MM.1S (cell line): ENCODE measurements at regions not wholly inside any gene's neighbourhood (a gene's known extent, or its start where the extent isn't known, plus 50 kb on each side); places are given as distances from the start of the nearest gene placed in this dataset.

ENCODE experiments used
- DNase-seq: peaks from one replicate; pipeline ENCODE4 v3.0.0-alpha.2; 2015
- H2AFZ ChIP-seq: fragments of 300-600 bp; sonication (generic); 2 replicates; pipeline ENCODE4 v1.6.0; 2016; ENCODE audit warnings: antibody characterized with exemption, low read length
- H3F3A ChIP-seq: fragments of 300-600 bp; sonication (generic); 2 replicates; pipeline ENCODE4 v1.6.1; 2016; ENCODE audit warnings: mild to moderate bottlenecking, antibody characterized with exemption, low read length, moderate library complexity, mixed read lengths; ENCODE audit not compliant: insufficient read depth
- H3K27ac ChIP-seq: fragments of 300-600 bp; sonication (generic); 2 replicates; pipeline ENCODE4 v1.5.1; 2016; ENCODE audit warnings: mild to moderate bottlenecking, low read length
- H3K27me3 ChIP-seq: fragments of 300-600 bp; sonication (generic); replicated peaks from 2 replicates; pipeline ENCODE4 v1.6.0; 2016; ENCODE audit warnings: low read length; ENCODE audit not compliant: insufficient read depth
- H3K36me3 ChIP-seq: fragments of 300-600 bp; sonication (generic); replicated peaks from 2 replicates; pipeline ENCODE4 v1.6.1; 2016; ENCODE audit warnings: mild to moderate bottlenecking, low read length, mixed read lengths; ENCODE audit not compliant: insufficient read depth
- H3K4me1 ChIP-seq: fragments of 300-600 bp; sonication (generic); 2 replicates; pipeline ENCODE4 v1.6.1; 2016; ENCODE audit warnings: low read length, mixed read lengths
- H3K4me2 ChIP-seq: fragments of 300-600 bp; sonication (generic); 2 replicates; pipeline ENCODE4 v1.6.0; 2016; ENCODE audit warnings: low read depth, low read length
- H3K4me3 ChIP-seq: fragments of 300-600 bp; sonication (generic); 2 replicates; pipeline ENCODE4 v1.5.1; 2016; ENCODE audit warnings: low read length, mixed read lengths
- H3K79me2 ChIP-seq: fragments of 300-600 bp; sonication (generic); 2 replicates; pipeline ENCODE4 v1.6.1; 2016; ENCODE audit warnings: mixed run types, low read length, mixed read lengths
- H3K9ac ChIP-seq: fragments of 300-600 bp; sonication (generic); 2 replicates; pipeline ENCODE4 v1.6.1; 2016; ENCODE audit warnings: low read length, mixed read lengths
- H3K9me2 ChIP-seq: fragments of 300-600 bp; sonication (generic); replicated peaks from 2 replicates; pipeline ENCODE4 v1.6.1; 2016; ENCODE audit warnings: mild to moderate bottlenecking, low read length, mixed read lengths; ENCODE audit not compliant: insufficient read depth
- H3K9me3 ChIP-seq: fragments of 300-600 bp; sonication (generic); replicated peaks from 2 replicates; pipeline ENCODE4 v1.6.1; 2016; ENCODE audit warnings: mild to moderate bottlenecking, low read length, mixed read lengths; ENCODE audit not compliant: insufficient read depth
- H4K20me1 ChIP-seq: fragments of 300-600 bp; sonication (generic); 2 replicates; pipeline ENCODE4 v1.6.1; 2016; ENCODE audit warnings: mild to moderate bottlenecking, low read length, moderate library complexity, mixed read lengths; ENCODE audit not compliant: insufficient read depth
- EZH2 ChIP-seq: fragments of 300-600 bp; sonication (generic); optimal IDR thresholded peaks from 2 replicates; pipeline ENCODE3; 2017; ENCODE audit warnings: low read depth, mild to moderate bottlenecking, antibody characterized with exemption, low read length, mixed read lengths
- EZH2phosphoT487 ChIP-seq: fragments of 300-600 bp; sonication (generic); IDR thresholded peaks from 2 replicates; pipeline ENCODE4 v1.6.1; 2018; ENCODE audit warnings: antibody characterized with exemption, low read length
- TF ChIP-seq, protein P1 (sequence below): fragments of 300-600 bp; sonication (generic); IDR thresholded peaks from 2 replicates; pipeline ENCODE4 v1.5.1; 2016; ENCODE audit warnings: antibody characterized with exemption, low read length, mixed read lengths

DNA sequence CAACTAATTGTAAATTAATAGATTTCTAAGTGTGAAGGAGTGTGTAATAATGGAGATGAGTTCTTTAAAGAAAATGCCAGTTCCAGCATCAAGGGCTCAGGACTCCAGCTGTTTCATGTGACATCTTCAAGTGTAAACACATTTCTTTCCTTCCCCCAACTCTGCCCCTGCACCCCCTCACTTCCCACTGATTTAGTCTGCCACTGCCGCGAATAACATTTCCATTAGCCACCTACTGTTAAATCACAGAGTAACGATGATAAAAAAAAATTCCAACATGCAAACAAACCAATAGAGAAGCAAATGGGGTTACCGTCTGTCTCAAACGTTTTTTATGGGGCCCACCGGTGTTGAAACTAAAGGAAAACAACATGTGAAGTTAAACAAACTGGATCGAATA is 414.3 kb downstream of the SAMD5 start:
- Histone ChIP-seq H2AFZ (no peak overlapping the region), H3K27me3 (no peaks in the 10 kb centered on the region), H3K4me1 (no peaks in the 10 kb centered on the region), H3K4me2 (no peak overlapping the region), H3K9me2 (no peaks in the 10 kb centered on the region), H3K9me3 (no peaks in the 10 kb centered on the region), H4K20me1 (no peaks in the 10 kb centered on the region), H3F3A (no peaks in the 10 kb centered on the region), H3K4me3 (no peak overlapping the region), H3K36me3 (no peaks in the 10 kb centered on the region), H3K9ac (no peak overlapping the region), H3K79me2 (no peaks in the 10 kb centered on the region), H3K27ac (no peak overlapping the region)
- DNase-seq, result no peak
- no peak for TF ChIP-seq EZH2
- TF ChIP-seq EZH2phosphoT487, result no peak
- TF ChIP-seq, protein P1, sequence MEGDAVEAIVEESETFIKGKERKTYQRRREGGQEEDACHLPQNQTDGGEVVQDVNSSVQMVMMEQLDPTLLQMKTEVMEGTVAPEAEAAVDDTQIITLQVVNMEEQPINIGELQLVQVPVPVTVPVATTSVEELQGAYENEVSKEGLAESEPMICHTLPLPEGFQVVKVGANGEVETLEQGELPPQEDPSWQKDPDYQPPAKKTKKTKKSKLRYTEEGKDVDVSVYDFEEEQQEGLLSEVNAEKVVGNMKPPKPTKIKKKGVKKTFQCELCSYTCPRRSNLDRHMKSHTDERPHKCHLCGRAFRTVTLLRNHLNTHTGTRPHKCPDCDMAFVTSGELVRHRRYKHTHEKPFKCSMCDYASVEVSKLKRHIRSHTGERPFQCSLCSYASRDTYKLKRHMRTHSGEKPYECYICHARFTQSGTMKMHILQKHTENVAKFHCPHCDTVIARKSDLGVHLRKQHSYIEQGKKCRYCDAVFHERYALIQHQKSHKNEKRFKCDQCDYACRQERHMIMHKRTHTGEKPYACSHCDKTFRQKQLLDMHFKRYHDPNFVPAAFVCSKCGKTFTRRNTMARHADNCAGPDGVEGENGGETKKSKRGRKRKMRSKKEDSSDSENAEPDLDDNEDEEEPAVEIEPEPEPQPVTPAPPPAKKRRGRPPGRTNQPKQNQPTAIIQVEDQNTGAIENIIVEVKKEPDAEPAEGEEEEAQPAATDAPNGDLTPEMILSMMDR, result no peak

DNA sequence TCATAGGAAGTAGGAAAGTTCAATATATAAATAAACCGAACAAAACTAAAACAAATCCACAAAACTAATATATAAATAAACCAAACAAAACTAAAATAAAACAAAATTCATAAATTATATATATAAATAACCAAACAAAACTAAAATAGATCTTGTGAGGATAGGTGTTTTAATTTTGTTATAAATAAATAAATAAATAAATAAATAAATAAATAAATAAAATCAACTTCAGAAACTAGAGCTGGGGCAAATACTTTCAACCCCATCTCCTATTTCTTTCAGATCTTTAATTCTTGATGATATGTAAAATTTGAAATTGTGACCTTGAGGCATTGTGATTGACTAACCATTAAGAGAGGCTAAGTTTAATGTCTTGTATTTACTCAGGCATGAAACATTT is 416.1 kb downstream of the SAMD5 start:
- H3K79me2 ChIP-seq, result no peaks in the 10 kb centered on the region
- no peaks in the 10 kb centered on the region for H3K4me1 ChIP-seq
- TF ChIP-seq, protein P1, result no peak
- TF ChIP-seq EZH2phosphoT487 (no peak), EZH2 (no peak)
- H2AFZ ChIP-seq, result no peak overlapping the region
- H3K4me3 ChIP-seq, result no peak overlapping the region
- no peak overlapping the region for H3K27ac ChIP-seq
- no peaks in the 10 kb centered on the region for H3K9me3 ChIP-seq
- H3K36me3 ChIP-seq, result no peaks in the 10 kb centered on the region
- no peak for DNase-seq
- H3K9me2 ChIP-seq, result no peaks in the 10 kb centered on the region
- no peaks in the 10 kb centered on the region for H4K20me1 ChIP-seq
- no peaks in the 10 kb centered on the region for H3K27me3 ChIP-seq
- H3F3A ChIP-seq, result no peaks in the 10 kb centered on the region
- H3K4me2 ChIP-seq, result no peak overlapping the region
- no peak overlapping the region for H3K9ac ChIP-seq

DNA sequence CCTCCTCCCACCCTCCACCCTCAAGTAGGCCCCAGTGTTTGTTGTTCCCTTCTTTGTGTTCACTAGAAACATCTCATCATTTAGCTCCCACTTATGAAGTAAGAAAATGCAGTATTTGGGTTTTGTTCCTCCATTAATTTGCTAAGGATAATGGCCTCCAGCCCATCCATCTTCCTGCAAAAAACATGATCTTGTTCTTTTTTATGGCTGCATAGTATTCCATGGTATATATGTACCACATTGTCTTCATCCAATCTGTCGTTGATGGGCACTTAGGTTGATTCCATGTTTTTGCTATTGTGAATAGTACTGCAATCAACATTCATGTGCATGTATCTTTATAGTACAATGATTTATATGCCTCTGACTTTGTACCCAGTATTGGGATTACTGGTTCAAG is 416.8 kb upstream of the SASH1 start:
- Histone ChIP-seq H3K9ac (no peak overlapping the region), H3K9me3 (no peaks in the 10 kb centered on the region), H3K27me3 (no peaks in the 10 kb centered on the region), H3K9me2 (no peaks in the 10 kb centered on the region), H2AFZ (no peak overlapping the region), H3K4me3 (no peak overlapping the region), H3K79me2 (no peaks in the 10 kb centered on the region), H3K27ac (no peak overlapping the region), H4K20me1 (no peaks in the 10 kb centered on the region), H3K4me2 (no peak overlapping the region), H3K36me3 (no peaks in the 10 kb centered on the region), H3F3A (no peaks in the 10 kb centered on the region), H3K4me1 (no peaks in the 10 kb centered on the region)
- no peak for DNase-seq
- no peak for TF ChIP-seq EZH2
- no peak for TF ChIP-seq EZH2phosphoT487

DNA sequence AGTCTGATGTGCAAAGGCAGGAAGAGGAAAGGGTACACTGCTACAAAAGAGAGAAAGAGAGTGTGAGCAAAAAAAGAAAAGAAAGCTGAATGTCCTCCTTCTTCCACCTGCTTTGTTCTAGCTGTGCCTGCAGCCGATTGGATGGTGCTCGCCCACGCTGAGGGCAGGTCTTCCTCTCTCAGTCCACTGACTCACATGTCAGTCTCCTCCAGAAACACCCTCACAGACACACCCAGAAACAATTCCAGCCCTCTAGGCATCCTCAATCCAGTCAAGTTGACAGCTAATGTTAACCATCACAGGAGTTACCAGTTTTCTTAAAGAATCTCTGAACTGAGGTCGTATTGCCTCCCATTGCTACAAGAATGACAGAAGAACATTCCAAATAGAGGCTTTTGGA is 411.9 kb upstream of the SASH1 start:
- H3K9me3 ChIP-seq, result no peaks in the 10 kb centered on the region
- no peaks in the 10 kb centered on the region for H3K4me1 ChIP-seq
- H3K27ac ChIP-seq, result no peak overlapping the region
- no peak overlapping the region for H3K4me2 ChIP-seq
- no peaks in the 10 kb centered on the region for H3K27me3 ChIP-seq
- no peak overlapping the region for H3K9ac ChIP-seq
- H2AFZ ChIP-seq, result no peak overlapping the region
- no peaks in the 10 kb centered on the region for H3K79me2 ChIP-seq
- H3F3A ChIP-seq, result no peaks in the 10 kb centered on the region
- no peaks in the 10 kb centered on the region for H3K9me2 ChIP-seq
- H4K20me1 ChIP-seq, result no peaks in the 10 kb centered on the region
- DNase-seq, result no peak
- H3K36me3 ChIP-seq, result no peaks in the 10 kb centered on the region
- TF ChIP-seq EZH2phosphoT487 (no peak), EZH2 (no peak)
- TF ChIP-seq, protein P1, result no peak
- H3K4me3 ChIP-seq, result no peak overlapping the region
